GM23248 (cell line): ENCODE measurements at regions not wholly inside any gene's neighbourhood (a gene's known extent, or its start where the extent isn't known, plus 50 kb on each side); places are given as distances from the start of the nearest gene placed in this dataset.
A peak's percentile ranks its signal among the peaks of the same experiment; 100 is the strongest.

Experiments
- DNase-seq: peaks from one replicate; pipeline ENCODE4 v3.0.0-alpha.2; 2015
- H2AFZ ChIP-seq: fragments of 200-600 bp; sonication (generic); 2 replicates; pipeline ENCODE4 v1.6.1; 2016; ENCODE audit warnings: antibody characterized with exemption
- H3F3A ChIP-seq: fragments of 200-600 bp; sonication (generic); 2 replicates; pipeline ENCODE4 v1.6.1; 2016; ENCODE audit warnings: mild to moderate bottlenecking, antibody characterized with exemption, mixed run types; ENCODE audit not compliant: insufficient read depth
- H3K27ac ChIP-seq: fragments of 200-600 bp; sonication (generic); 2 replicates; pipeline ENCODE4 v1.5.1; 2016; ENCODE audit warnings: mild to moderate bottlenecking
- H3K27me3 ChIP-seq: fragments of 200-600 bp; sonication (generic); replicated peaks from 2 replicates; pipeline ENCODE4 v1.6.1; 2016; ENCODE audit warnings: mild to moderate bottlenecking; ENCODE audit not compliant: insufficient read depth
- H3K36me3 ChIP-seq: fragments of 200-600 bp; sonication (generic); 2 replicates; pipeline ENCODE4 v1.6.1; 2016; ENCODE audit warnings: low read depth, mild to moderate bottlenecking
- H3K4me1 ChIP-seq: fragments of 200-600 bp; sonication (generic); 2 replicates; pipeline ENCODE4 v1.6.1; 2016; ENCODE audit warnings: mild to moderate bottlenecking; ENCODE audit not compliant: insufficient read depth
- H3K4me2 ChIP-seq: fragments of 200-600 bp; sonication (generic); one replicate; pipeline ENCODE4 v1.6.1; 2016; ENCODE audit warnings: mild to moderate bottlenecking; ENCODE audit not compliant: unreplicated experiment
- H3K4me3 ChIP-seq: fragments of 200-600 bp; sonication (generic); 2 replicates; pipeline ENCODE4 v1.5.1; 2016; ENCODE audit warnings: mild to moderate bottlenecking
- H3K79me2 ChIP-seq: fragments of 200-600 bp; sonication (generic); 2 replicates; pipeline ENCODE4 v1.6.1; 2016; ENCODE audit warnings: mild to moderate bottlenecking; ENCODE audit not compliant: insufficient read depth
- H3K9ac ChIP-seq: fragments of 200-600 bp; sonication (generic); 2 replicates; pipeline ENCODE4 v1.6.1; 2016; ENCODE audit warnings: mild to moderate bottlenecking
- H3K9me2 ChIP-seq: fragments of 200-600 bp; sonication (generic); 2 replicates; pipeline ENCODE4 v1.6.1; 2016; ENCODE audit warnings: mixed run types, mild to moderate bottlenecking, moderate library complexity; ENCODE audit not compliant: insufficient read depth
- H3K9me3 ChIP-seq: fragments of 200-600 bp; sonication (generic); one replicate; pipeline ENCODE4 v1.6.1; 2017; ENCODE audit warnings: low read depth
- H4K20me1 ChIP-seq: fragments of 200-600 bp; sonication (generic); 2 replicates; pipeline ENCODE4 v1.6.0; 2016; ENCODE audit not compliant: insufficient read depth
- EZH2 ChIP-seq: fragments of 200-600 bp; sonication (generic); IDR thresholded peaks from 2 replicates; pipeline ENCODE4 v1.6.1; 2018; ENCODE audit warnings: antibody characterized with exemption, mild to moderate bottlenecking; ENCODE audit not compliant: insufficient read depth, poor library complexity, severe bottlenecking
- EZH2phosphoT487 ChIP-seq: fragments of 200-600 bp; sonication (generic); IDR thresholded peaks from 2 replicates; pipeline ENCODE4 v1.6.1; 2018; ENCODE audit warnings: antibody characterized with exemption, moderate library complexity, mild to moderate bottlenecking, low read depth; ENCODE audit not compliant: insufficient read depth
- WGBS, 2 experiments: methylation state at CpG; one replicate each; pipeline ENCODE4 v1.1.6; 2015 to 2017; ENCODE audit warnings: low lambda C conversion rate in 2 of 2, low coverage in 1 of 2; ENCODE audit errors: missing lambda C conversion rate in 2 of 2; 5-methylcytosine and 5-hydroxymethylcytosine counted together
- in situ Hi-C: fragments of 300-500 bp; cut with MboI; formaldehyde crosslinking; loops from 2 replicates; pipeline ENCODE4 v1.15.0; 2020

DNA sequence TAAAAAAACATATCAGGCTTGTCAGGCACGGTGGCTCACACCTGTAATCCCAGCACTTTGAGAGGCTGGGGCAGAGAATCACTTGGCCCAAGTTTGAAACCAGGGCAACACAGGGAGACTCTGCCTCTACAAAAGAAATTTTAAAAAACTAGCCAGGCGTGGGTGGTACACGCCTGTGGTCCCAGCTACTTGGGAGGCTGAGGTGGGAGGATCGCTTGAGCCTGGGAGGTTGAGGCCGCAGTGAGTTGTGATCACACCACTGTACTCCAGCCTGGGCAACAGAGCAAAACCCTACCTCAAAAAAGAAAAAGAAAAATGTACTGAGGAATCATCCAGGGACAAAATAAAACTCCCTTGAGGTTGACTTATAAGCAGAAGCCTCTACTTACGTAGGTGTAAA, 149.9 kb upstream of the KLF14 start:
- no peak for TF ChIP-seq EZH2
- no peak for TF ChIP-seq EZH2phosphoT487
- Histone ChIP-seq H3K9ac (peak overlapping the region; percentile 89; the same call in 1 of the 2 replicates), H3K9me2 (no peaks in the 10 kb centered on the region), H3F3A (peaks cover 95% of the 10 kb centered on the region), H4K20me1 (no peaks in the 10 kb centered on the region), H3K9me3 (no peaks in the 10 kb centered on the region), H3K79me2 (peaks cover 97% of the 10 kb centered on the region), H2AFZ (no peak overlapping the region), H3K27me3 (no peaks in the 10 kb centered on the region), H3K4me2 (no peak overlapping the region), H3K4me1 (peaks cover 79% of the 10 kb centered on the region), H3K27ac (peak overlapping the region; percentile 99), H3K4me3 (no peak overlapping the region), H3K36me3 (peaks cover 84% of the 10 kb centered on the region)
- 85 to 89% methylated on average over 6 of the region's 6 CpGs for WGBS, 2 experiments
- in situ Hi-C loops: no loop called here
- DNase-seq: no peak

DNA sequence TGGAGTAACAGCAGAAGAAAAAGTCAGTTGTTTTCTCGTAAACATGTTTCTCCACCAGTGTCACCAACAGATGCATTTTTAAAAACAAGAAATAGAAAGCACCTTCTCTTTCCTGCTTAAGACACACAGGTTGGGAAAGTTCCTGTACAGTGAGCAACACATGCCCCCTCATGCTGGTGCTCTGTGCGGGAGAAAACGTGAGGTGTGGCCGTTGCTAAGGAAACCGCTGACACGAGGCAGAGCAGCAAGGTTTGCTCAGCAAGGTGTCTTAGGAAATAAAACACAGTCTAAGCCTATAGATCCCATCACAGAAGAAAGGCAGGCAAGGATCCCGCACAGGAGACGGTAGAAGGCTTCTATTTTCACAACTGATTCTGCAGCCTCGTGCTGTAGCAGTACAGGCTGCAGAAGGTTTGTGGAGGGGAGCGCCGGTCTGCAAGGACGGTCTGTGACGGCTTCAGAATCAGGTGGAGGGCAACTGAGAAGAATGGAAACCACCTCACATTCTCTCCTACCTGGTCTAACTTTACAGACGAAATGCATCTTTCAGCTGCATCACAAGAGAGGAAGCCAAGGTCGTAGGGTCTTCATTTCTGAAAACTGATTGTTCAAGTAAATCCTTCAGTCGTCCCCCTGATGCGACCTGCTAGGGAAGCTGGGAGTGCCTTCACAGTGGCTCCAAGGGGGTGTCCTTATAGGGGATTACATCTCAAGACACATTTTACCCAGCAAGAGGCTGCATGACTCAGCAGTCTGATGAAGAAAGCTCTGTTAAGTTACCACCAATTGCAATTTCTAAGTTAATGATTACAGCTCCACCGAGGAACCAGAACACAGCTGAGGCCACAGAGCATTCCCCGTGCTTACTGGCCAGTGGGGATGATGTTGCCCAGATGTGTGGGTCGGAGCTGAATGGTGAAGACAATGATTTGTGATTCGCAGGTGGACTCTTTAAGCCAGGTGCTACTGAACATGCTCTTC, 150.7 kb upstream of the KLF14 start:
- peak; percentile 73 for DNase-seq
- 60 to 65% methylated on average over 21 of the region's 21 CpGs for WGBS, 2 experiments
- peaks cover 84% of the 10 kb centered on the region for H3K36me3 ChIP-seq

DNA sequence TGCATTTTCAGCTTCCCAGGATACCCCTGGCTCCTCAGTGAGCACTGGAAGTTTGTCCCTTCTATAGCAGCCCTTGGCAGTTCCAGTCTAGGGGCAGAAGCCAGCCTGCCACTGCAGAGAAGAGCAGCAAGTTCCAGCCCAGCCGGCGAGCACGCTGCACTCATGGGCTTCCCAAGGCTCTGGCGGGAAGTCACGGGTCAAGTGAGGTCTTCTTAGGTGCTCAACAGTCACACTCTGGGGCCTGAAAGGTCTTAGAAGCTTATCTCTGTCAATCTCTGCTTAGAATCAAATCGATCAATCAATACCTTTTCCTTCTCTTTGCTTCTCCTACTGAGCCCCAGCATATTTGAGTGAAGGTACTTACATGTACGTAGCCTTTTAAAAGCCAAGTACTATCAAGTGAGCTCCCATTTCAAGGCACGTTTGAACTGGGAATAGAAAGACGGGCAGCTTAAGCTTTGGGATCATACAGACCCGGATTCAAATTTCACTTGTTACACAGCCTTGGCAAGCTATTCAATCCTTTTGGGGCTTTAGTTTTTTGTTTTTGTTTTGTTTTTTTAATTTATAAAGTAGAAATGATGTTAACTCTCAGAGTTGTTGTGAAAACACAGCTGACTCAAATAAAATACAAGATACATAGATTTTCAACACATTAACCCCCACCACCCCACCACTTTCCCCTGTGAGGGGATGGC, 152.6 kb upstream of the KLF14 start:
- no peaks in the 10 kb centered on the region for H3K27me3 ChIP-seq
- H3K4me1 ChIP-seq: peaks cover 91% of the 10 kb centered on the region
- peak overlapping the region; percentile 34 for H3K4me3 ChIP-seq
- peaks cover 97% of the 10 kb centered on the region for H3F3A ChIP-seq
- no peaks in the 10 kb centered on the region for H3K9me2 ChIP-seq
- H4K20me1 ChIP-seq: no peaks in the 10 kb centered on the region
- peaks cover 82% of the 10 kb centered on the region for H3K36me3 ChIP-seq
- peak; percentile 44 for DNase-seq
- H3K79me2 ChIP-seq: peaks cover 98% of the 10 kb centered on the region
- in situ Hi-C loops: no loop called here
- no peak overlapping the region for H2AFZ ChIP-seq
- H3K4me2 ChIP-seq: peak overlapping the region; percentile 69
- H3K9ac ChIP-seq: peak overlapping the region; percentile 89
- H3K27ac ChIP-seq: peak overlapping the region; percentile 99
- TF ChIP-seq EZH2phosphoT487 (no peak), EZH2 (no peak)
- no peaks in the 10 kb centered on the region for H3K9me3 ChIP-seq
- WGBS, 2 experiments: 16 to 22% methylated on average over 10 of the region's 10 CpGs

More for the DNA sequence above, 150.7 kb upstream of the KLF14 start:
- Histone ChIP-seq H3K9me2 (no peaks in the 10 kb centered on the region), H4K20me1 (no peaks in the 10 kb centered on the region), H3K9me3 (no peaks in the 10 kb centered on the region), H3K4me2 (peak overlapping the region; percentile 69), H3K9ac (peak overlapping the region; percentile 89), H3K27ac (peak overlapping the region; percentile 99), H3K27me3 (no peaks in the 10 kb centered on the region), H3K79me2 (peaks cover 97% of the 10 kb centered on the region), H3F3A (peaks cover 95% of the 10 kb centered on the region), H3K4me1 (peaks cover 79% of the 10 kb centered on the region), H2AFZ (no peak overlapping the region), H3K4me3 (no peak overlapping the region)
- in situ Hi-C loops: no loop called here
- TF ChIP-seq EZH2phosphoT487: no peak
- no peak for TF ChIP-seq EZH2

DNA sequence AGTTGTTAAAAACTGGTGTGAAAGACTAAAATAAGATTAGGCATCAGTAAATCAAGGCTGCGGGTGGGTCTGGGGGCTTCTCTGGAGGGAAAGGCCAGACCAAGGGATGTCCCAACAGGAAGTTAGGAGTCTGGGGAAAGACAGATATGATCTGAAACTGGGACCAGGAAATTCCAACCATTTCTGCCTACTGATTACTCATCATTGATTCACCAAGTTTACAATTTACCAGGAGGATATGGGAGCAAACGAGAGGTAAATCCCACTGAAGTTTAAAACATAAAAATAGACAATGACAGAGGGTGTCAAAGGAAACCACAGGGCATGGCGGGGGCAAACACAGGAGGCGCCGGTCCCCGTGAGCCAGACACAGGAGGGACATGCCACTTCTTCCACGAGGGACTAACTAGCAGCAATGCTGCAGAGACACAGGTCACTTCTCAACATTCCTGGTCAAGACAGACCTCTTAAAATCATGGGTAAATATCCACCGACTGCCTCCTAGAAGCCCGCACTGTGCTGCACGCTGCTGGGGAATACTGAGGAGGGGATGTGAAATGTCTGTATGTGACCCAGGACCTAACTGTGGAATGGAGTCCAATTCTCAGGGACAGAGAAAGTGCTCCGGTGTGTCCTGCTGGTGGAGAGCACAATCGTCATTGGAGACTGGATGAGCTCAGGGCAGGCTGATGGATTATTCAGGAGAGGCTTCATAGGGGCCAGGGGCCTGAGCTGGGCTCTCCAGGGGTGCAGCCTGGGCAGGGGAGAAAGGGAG, 153.4 kb upstream of the KLF14 start:
- peaks cover 95% of the 10 kb centered on the region for H3K79me2 ChIP-seq
- H4K20me1 ChIP-seq: no peaks in the 10 kb centered on the region
- peaks cover 86% of the 10 kb centered on the region for H3K4me1 ChIP-seq
- DNase-seq: peak; percentile 91
- H3K36me3 ChIP-seq: peaks cover 74% of the 10 kb centered on the region
- no peaks in the 10 kb centered on the region for H3K9me2 ChIP-seq
- H3F3A ChIP-seq: peaks cover 93% of the 10 kb centered on the region
- peak overlapping the region; percentile 69 for H3K4me2 ChIP-seq
- WGBS, 2 experiments: 8 to 12% methylated on average over 12 of the region's 12 CpGs
- no peaks in the 10 kb centered on the region for H3K9me3 ChIP-seq
- peak overlapping the region; percentile 34 for H3K4me3 ChIP-seq
- no peak for TF ChIP-seq EZH2
- no peak for TF ChIP-seq EZH2phosphoT487
- H3K27ac ChIP-seq: peak overlapping the region; percentile 99
- no peaks in the 10 kb centered on the region for H3K27me3 ChIP-seq
- no peak overlapping the region for H2AFZ ChIP-seq
- peak overlapping the region; percentile 89 for H3K9ac ChIP-seq
- in situ Hi-C loops: no loop called here
